C4-2B (cell line): ENCODE measurements at regions not wholly inside any gene's neighbourhood (a gene's known extent, or its start where the extent isn't known, plus 50 kb on each side); places are given as distances from the start of the nearest gene placed in this dataset.
"Not testable (repeated sequence)": the region's sequence is repeated elsewhere in the genome, so short reads cannot be mapped to it uniquely, and the experiment has no call there.

Experiments
- H3K27ac ChIP-seq: fragments of 450-650 bp; 2 replicates; pipeline ENCODE4 v1.5.1; 2017
- CTCF ChIP-seq: fragments of 450-650 bp; conservative IDR thresholded peaks from 2 replicates; pipeline ENCODE4 v1.5.1; 2017; ENCODE audit warnings: mild to moderate bottlenecking
- ZFX ChIP-seq: fragments of 450-650 bp; IDR thresholded peaks from 2 replicates; pipeline ENCODE4 v1.6.1; 2017

DNA sequence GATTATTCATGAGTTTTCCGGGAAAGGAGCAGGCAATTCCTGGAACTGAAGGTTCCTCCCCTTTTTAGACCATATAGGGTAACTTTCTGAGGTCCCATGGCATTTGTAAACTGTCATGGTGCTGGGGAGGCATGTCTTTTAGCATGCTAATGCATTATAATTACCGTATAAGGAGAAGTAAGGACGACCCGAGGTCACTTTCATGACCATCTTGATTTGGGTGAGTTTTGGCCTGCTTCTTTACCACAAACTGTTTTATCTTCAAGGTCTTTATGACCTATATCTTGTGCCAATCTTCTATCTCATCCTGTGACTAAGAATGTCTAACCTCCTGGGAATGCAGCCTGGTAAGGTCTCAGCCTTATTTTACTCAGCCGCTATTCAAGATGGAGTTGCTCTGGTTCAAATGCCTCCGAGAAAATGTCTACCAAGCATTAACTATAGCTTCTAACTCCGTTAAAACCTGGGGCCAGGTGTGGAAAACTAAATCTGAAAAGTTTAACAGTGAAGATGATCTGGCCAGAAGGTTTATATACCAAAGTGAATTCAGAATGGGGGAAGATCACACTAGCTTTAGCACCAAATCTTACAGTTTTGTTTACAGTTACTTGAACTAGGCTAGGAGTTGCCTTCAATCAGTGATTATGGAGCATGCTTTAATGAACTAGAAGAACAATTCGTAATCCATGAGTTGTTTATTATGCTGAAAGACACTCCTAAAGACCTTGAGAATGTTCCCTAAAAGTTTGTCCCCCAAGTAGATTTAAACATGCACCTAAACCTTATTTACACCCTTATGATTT, 80.0 kb upstream of the TOP1 start:
- no peak for TF ChIP-seq CTCF
- TF ChIP-seq ZFX = no peak
- no peak overlapping the region for H3K27ac ChIP-seq

GRCh38 chr20:40949346-40949745, 79.3 kb upstream of the TOP1 start:
- TF ChIP-seq ZFX (no peak), CTCF (no peak)
- H3K27ac ChIP-seq = no peak overlapping the region

DNA sequence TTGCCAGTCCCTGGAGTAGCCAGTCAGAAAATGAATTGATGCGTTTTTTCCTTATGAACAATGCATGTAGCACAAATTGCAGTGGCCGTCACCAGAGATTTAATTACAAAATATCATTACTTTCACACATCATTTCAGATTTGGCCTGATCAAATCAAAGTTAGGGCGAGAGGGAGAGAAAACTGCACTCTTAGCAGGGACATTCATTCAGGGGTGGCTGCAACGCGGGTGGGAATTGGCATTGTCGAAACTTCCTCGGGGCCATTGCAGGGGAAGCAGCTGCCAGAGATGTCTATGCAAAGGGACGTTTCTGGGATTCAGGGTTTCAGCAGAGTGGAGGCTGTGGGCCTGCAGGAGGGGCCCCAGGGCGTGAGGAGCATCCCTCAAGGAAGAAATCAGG, 76.5 kb upstream of the TOP1 start:
- H3K27ac ChIP-seq = no peak overlapping the region
- no peak for TF ChIP-seq CTCF
- TF ChIP-seq ZFX = no peak

DNA sequence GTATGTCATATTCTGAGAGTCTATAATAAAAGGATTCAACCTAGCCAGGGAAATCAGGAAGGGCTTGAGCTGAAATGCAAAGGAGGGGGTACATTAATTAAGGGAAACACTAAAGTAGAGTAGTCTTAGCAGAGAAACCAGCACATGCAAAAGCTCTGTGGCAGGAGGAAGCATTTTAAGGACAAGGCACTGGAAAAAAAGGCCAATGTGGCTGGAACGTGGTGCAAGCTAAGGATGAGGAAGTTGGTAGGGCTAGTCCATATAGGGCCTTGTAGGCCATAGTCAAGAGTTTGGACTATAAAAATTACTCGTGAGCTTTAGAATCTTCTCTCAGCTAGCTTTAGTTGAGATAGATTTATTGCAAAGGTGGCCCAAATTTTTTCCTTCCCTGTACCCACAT, 75.2 kb upstream of the TOP1 start:
- H3K27ac ChIP-seq = no peak overlapping the region
- TF ChIP-seq ZFX = no peak
- no peak for TF ChIP-seq CTCF

- no peak for TF ChIP-seq ZFX
- TF ChIP-seq CTCF = no peak
- no peak overlapping the region for H3K27ac ChIP-seq
Observed at GRCh38 chr20:40953856-40954255, 74.8 kb upstream of the TOP1 start.

GRCh38 chr20:40954521-40955165, 74.0 kb upstream of the TOP1 start:
- no peak overlapping the region for H3K27ac ChIP-seq
- TF ChIP-seq CTCF (no peak), ZFX (no peak)

- no peak overlapping the region for H3K27ac ChIP-seq
- TF ChIP-seq CTCF = no peak
- no peak for TF ChIP-seq ZFX
Observed at GRCh38 chr20:40955326-40955725, 73.3 kb upstream of the TOP1 start.

- H3K27ac ChIP-seq = not testable (repeated sequence)
Observed at GRCh38 chr20:40955826-40956225, 72.8 kb upstream of the TOP1 start.
